H1 (cell line): ENCODE measurements at regions not wholly inside any gene's neighbourhood (a gene's known extent, or its start where the extent isn't known, plus 50 kb on each side); places are given as distances from the start of the nearest gene placed in this dataset.

Experiments
- CTCF ChIA-PET: fragments of 300-600 bp; sonication (Branson Sonifier 250); formaldehyde crosslinking; loops from one replicate; lab custom pipeline; 2021; ENCODE audit not compliant: partially characterized antibody; lab: Charles Lee
- POLR2A ChIA-PET: fragments of 300-600 bp; sonication (Branson Sonifier 250); formaldehyde crosslinking; loops from one replicate; lab custom pipeline; 2021; ENCODE audit warnings: inconsistent platforms; ENCODE audit not compliant: partially characterized antibody; lab: Charles Lee
- DNase-seq, 2 experiments: peaks; one replicate each; pipeline versions ENCODE4 v3.0.0 to v3.0.0-alpha.2; 2010 to 2022; ENCODE audit warnings: low spot score in 2 of 2, low read depth in 1 of 2, mixed read lengths in 1 of 2
- FAIRE-seq: peaks from 2 replicates; lab custom pipeline; 2011; peaks lifted over from hg19 to GRCh38; lab: Jason Lieb, UNC
- H2AFZ ChIP-seq: 2 replicates; pipeline ENCODE4 v1.8.1; 2012; ENCODE audit warnings: low read length, inconsistent platforms
- H2AK5ac ChIP-seq: 2 replicates; pipeline ENCODE4 v1.6.1; 2013; ENCODE audit warnings: low read depth, low read length
- H2BK120ac ChIP-seq: replicated peaks from 2 replicates; pipeline ENCODE3; 2013; ENCODE audit warnings: low read depth, low read length, inconsistent platforms
- H2BK12ac ChIP-seq: 2 replicates; pipeline ENCODE4 v1.6.1; 2013; ENCODE audit warnings: low read depth, low read length
- H2BK15ac ChIP-seq: 2 replicates; pipeline ENCODE4 v1.6.1; 2013; ENCODE audit warnings: low read length
- H2BK20ac ChIP-seq: 2 replicates; pipeline ENCODE4 v1.6.1; 2013; ENCODE audit warnings: low read length
- H2BK5ac ChIP-seq: 2 replicates; pipeline ENCODE4 v1.6.1; 2013; ENCODE audit warnings: low read depth, low read length
- H3K14ac ChIP-seq: 2 replicates; pipeline ENCODE4 v1.6.1; 2013; ENCODE audit warnings: inconsistent platforms; ENCODE audit not compliant: insufficient read length
- H3K18ac ChIP-seq: 2 replicates; pipeline ENCODE4 v1.6.1; 2013; ENCODE audit warnings: low read length; ENCODE audit errors: extremely low read depth
- H3K23ac ChIP-seq: 2 replicates; pipeline ENCODE4 v1.6.1; 2013; ENCODE audit warnings: inconsistent platforms; ENCODE audit not compliant: insufficient read length
- H3K23me2 ChIP-seq: 2 replicates; pipeline ENCODE4 v1.6.1; 2013; ENCODE audit warnings: low read depth, low read length
- H3K27ac ChIP-seq: 2 replicates; pipeline ENCODE4 v1.6.1; 2011; ENCODE audit warnings: low read depth, low read length, inconsistent platforms
- H3K27me3 ChIP-seq, 4 experiments: replicated peaks in 1 of 4; 1 replicate in 1 of 4; 2 replicates in 3 of 4; pipeline versions ENCODE4 v1.6.1 to v1.8.1; 2011 to 2013; ENCODE audit warnings: low read length in 3 of 4, mild to moderate bottlenecking in 3 of 4, inconsistent platforms in 2 of 4, mixed read lengths in 2 of 4, moderate library complexity in 1 of 4; ENCODE audit not compliant: control insufficient read depth in 3 of 4, insufficient read depth in 3 of 4; ENCODE audit errors: extremely low read depth in 1 of 4
- H3K36me3 ChIP-seq, 4 experiments: 2 replicates each; pipeline versions ENCODE4 v1.6.1 to v1.8.1; 2011 to 2013; ENCODE audit warnings: mild to moderate bottlenecking in 4 of 4, low read length in 3 of 4, moderate library complexity in 2 of 4, control low read depth in 1 of 4, inconsistent platforms in 1 of 4; ENCODE audit not compliant: insufficient read depth in 4 of 4, control insufficient read depth in 2 of 4
- H3K4ac ChIP-seq: replicated peaks from 2 replicates; pipeline ENCODE3; 2013; ENCODE audit warnings: low read length, low read depth, mixed read lengths, inconsistent platforms; ENCODE audit not compliant: insufficient read length
- H3K4me1 ChIP-seq, 4 experiments: replicated peaks in 1 of 4; 1 replicate in 1 of 4; 2 replicates in 3 of 4; pipeline versions ENCODE4 v1.6.1 to v1.8.1; 2011 to 2013; ENCODE audit warnings: low read length in 3 of 4, inconsistent platforms in 2 of 4, mixed read lengths in 1 of 4; ENCODE audit not compliant: insufficient read depth in 4 of 4, control insufficient read depth in 3 of 4
- H3K4me2 ChIP-seq, 2 experiments: 2 replicates each; pipeline versions ENCODE4 v1.6.1 to v1.8.1; 2011 to 2013; ENCODE audit warnings: low read depth in 2 of 2, low read length in 2 of 2, control low read depth in 1 of 2, inconsistent platforms in 1 of 2, mild to moderate bottlenecking in 1 of 2; ENCODE audit not compliant: insufficient read depth in 1 of 2
- H3K4me3 ChIP-seq, 4 experiments: fragments of 200-600, 300-600 bp in 1 of 4; sonication (generic), shearing (Covaris generic), sonication (Bioruptor Twin) in 1 of 4; 2 replicates each; pipeline versions ENCODE4 v1.5.1 to v1.8.1; 2011 to 2016; ENCODE audit warnings: low read length in 4 of 4, low read depth in 3 of 4, control low read depth in 2 of 4, inconsistent platforms in 2 of 4, mild to moderate bottlenecking in 2 of 4, mixed read lengths in 1 of 4, moderate library complexity in 1 of 4; ENCODE audit not compliant: insufficient read depth in 2 of 4; ENCODE audit errors: extremely low read depth in 1 of 4
- H3K56ac ChIP-seq: replicated peaks from 2 replicates; pipeline ENCODE3; 2013; ENCODE audit warnings: low read depth, mild to moderate bottlenecking, mixed read lengths, low read length, inconsistent platforms; ENCODE audit not compliant: insufficient read length
- H3K79me1 ChIP-seq: 2 replicates; pipeline ENCODE4 v1.6.1; 2013; ENCODE audit warnings: low read depth, low read length, control low read depth
- H3K79me2 ChIP-seq, 2 experiments: 2 replicates each; pipeline versions ENCODE4 v1.6.1 to v1.8.1; 2012 to 2013; ENCODE audit warnings: low read length in 2 of 2, mild to moderate bottlenecking in 2 of 2, inconsistent platforms in 1 of 2; ENCODE audit not compliant: insufficient read depth in 2 of 2, control insufficient read depth in 1 of 2
- H3K9ac ChIP-seq, 4 experiments: replicated peaks in 1 of 4; 1 replicate in 1 of 4; 2 replicates in 3 of 4; pipeline versions ENCODE4 v1.6.1 to v1.8.1; 2011 to 2013; ENCODE audit warnings: low read depth in 3 of 4, low read length in 3 of 4, control low read depth in 2 of 4, mild to moderate bottlenecking in 2 of 4, moderate library complexity in 2 of 4, inconsistent platforms in 1 of 4; ENCODE audit errors: extremely low read depth in 1 of 4
- H3K9me3 ChIP-seq, 2 experiments: 2 replicates each; pipeline versions ENCODE4 v1.6.1 to v1.8.1; 2012 to 2013; ENCODE audit warnings: mild to moderate bottlenecking in 2 of 2, moderate library complexity in 2 of 2, control low read depth in 1 of 2, inconsistent platforms in 1 of 2, low read depth in 1 of 2, low read length in 1 of 2, mixed read lengths in 1 of 2; ENCODE audit not compliant: insufficient read depth in 2 of 2
- H4K20me1 ChIP-seq, 2 experiments: replicated peaks in 1 of 2; 2 replicates each; pipeline versions ENCODE3 to v1.8.1; 2011 to 2013; ENCODE audit warnings: inconsistent platforms in 2 of 2, low read length in 2 of 2, mild to moderate bottlenecking in 1 of 2; ENCODE audit not compliant: insufficient read depth in 2 of 2, control insufficient read depth in 1 of 2
- H4K5ac ChIP-seq: 2 replicates; pipeline ENCODE4 v1.6.1; 2013; ENCODE audit warnings: low read length, low read depth, mixed read lengths, inconsistent platforms; ENCODE audit not compliant: insufficient read length
- H4K8ac ChIP-seq: 2 replicates; pipeline ENCODE4 v1.8.0; 2013; ENCODE audit warnings: mild to moderate bottlenecking, moderate library complexity, low read length, inconsistent platforms; ENCODE audit not compliant: insufficient read depth; ENCODE audit errors: extremely low read depth
- H4K91ac ChIP-seq: replicated peaks from 2 replicates; pipeline ENCODE3; 2013; ENCODE audit warnings: low read length, mixed read lengths, inconsistent platforms; ENCODE audit not compliant: insufficient read length
- EGR1 ChIP-seq: IDR thresholded peaks from 2 replicates; pipeline ENCODE4 v1.6.1; 2011; ENCODE audit warnings: low read depth, low read length, borderline replicate concordance
- SIRT6 ChIP-seq: IDR thresholded peaks from one replicate; pipeline ENCODE4 v1.7.1; 2012; ENCODE audit warnings: low read length, inconsistent platforms
- TAF1 ChIP-seq: IDR thresholded peaks from 2 replicates; pipeline ENCODE4 v1.6.1; 2011; ENCODE audit warnings: mild to moderate bottlenecking, low read depth, low read length
- WGBS, 2 experiments: shearing (Covaris generic) in 1 of 2; methylation state at CpG; one replicate each; pipeline versions ENCODE4 v1.1.6 to v1.1.7; 2013 to 2015; ENCODE audit warnings: low lambda C conversion rate in 2 of 2, mixed read lengths in 2 of 2, inconsistent platforms in 1 of 2, low coverage in 1 of 2, missing lambda C conversion rate in 1 of 2; ENCODE audit not compliant: insufficient replicate concordance in 2 of 2, insufficient coverage in 1 of 2, insufficient read length in 1 of 2; ENCODE audit errors: extremely low coverage in 1 of 2, missing lambda C conversion rate in 1 of 2; 5-methylcytosine and 5-hydroxymethylcytosine counted together

DNA sequence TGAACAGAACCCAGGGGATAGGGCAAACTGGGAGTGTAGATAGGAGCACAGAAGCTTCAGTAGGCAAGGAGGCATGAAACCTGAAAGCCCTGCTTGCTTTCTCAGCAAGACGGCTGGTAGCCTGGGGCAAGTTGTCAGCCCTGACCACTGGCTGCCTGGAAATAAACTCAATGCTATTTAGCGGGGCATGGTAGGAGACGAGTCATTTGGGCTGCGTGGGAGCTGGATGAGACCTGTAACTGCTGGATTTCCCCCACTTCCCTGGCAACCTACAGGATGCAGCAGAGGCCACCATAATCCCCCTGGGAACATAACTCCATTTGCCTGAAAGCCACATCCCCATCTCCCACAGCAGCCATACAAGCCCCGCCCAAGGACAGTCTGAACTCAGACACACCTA is 332.6 kb upstream of the TBX18 start:
- Histone ChIP-seq H2BK120ac (no peak overlapping the region), H3K79me1 (no peaks in the 10 kb centered on the region), H4K91ac (no peak overlapping the region), H3K79me2 (no peaks in the 10 kb centered on the region), H3K4me2 (no peak overlapping the region), H3K14ac (no peak overlapping the region), H2AK5ac (no peak overlapping the region), H3K56ac (no peak overlapping the region), H3K27me3 (no peaks in the 10 kb centered on the region), H2BK15ac (no peak overlapping the region), H3K9me3 (peaks cover 0 to 4% of the 10 kb centered on the region in 2 experiments; a peak in 1 of 4 replicates), H4K8ac (no peak overlapping the region), H4K20me1 (no peaks in the 10 kb centered on the region), H3K9ac (no peak overlapping the region), H2BK5ac (no peak overlapping the region), H3K18ac (no peak overlapping the region), H2BK12ac (no peak overlapping the region), H3K27ac (no peak overlapping the region), H3K23me2 (no peaks in the 10 kb centered on the region), H3K4me1 (no peaks in the 10 kb centered on the region), H2AFZ (no peak overlapping the region), H3K23ac (no peak overlapping the region), H2BK20ac (no peak overlapping the region), H4K5ac (no peak overlapping the region), H3K4me3 (no peak overlapping the region), H3K36me3 (no peaks in the 10 kb centered on the region), H3K4ac (no peak overlapping the region)
- TF ChIP-seq TAF1 (no peak), EGR1 (no peak), SIRT6 (no peak)
- WGBS, 2 experiments, result 95% methylated on average over 5 of the region's 5 CpGs; no CpG with 5 or more reads in 1 of the 2 experiments
- CTCF ChIA-PET, result interaction anchor here (1.2 kb wide), 1 partner anchor 30 kb away, joined by 3 read pairs; no protein-coding TSS in a partner anchor
- POLR2A ChIA-PET, result no interaction called here
- DNase-seq (no peak), FAIRE-seq (no peak)
